OCI-LY3 (cell line): ENCODE measurements at regions not wholly inside any gene's neighbourhood (a gene's known extent, or its start where the extent isn't known, plus 50 kb on each side); places are given as distances from the start of the nearest gene placed in this dataset.

Experiments used
- H2AFZ ChIP-seq: fragments of 200-600, 300-600 bp; shearing (Covaris generic); 2 replicates; pipeline ENCODE4 v1.6.0; 2014; ENCODE audit warnings: antibody characterized with exemption, low read depth, low read length
- H3K27ac ChIP-seq: fragments of 200-600, 300-600 bp; sonication (generic); 2 replicates; pipeline ENCODE4 v1.5.1; 2014; ENCODE audit warnings: mild to moderate bottlenecking, low read length, moderate library complexity, mixed read lengths
- H3K27me3 ChIP-seq: fragments of 200-600, 300-600 bp; sonication (generic); 2 replicates; pipeline ENCODE4 v1.6.1; 2014; ENCODE audit warnings: low read depth, low read length, mixed read lengths
- H3K36me3 ChIP-seq: fragments of 200-600, 300-600 bp; sonication (generic); replicated peaks from 2 replicates; pipeline ENCODE3; 2014; ENCODE audit warnings: low read depth, low read length, mixed read lengths
- H3K4me1 ChIP-seq: fragments of 300-600, 200-600 bp; sonication (generic); 2 replicates; pipeline ENCODE4 v1.6.1; 2014; ENCODE audit warnings: low read length, mixed read lengths
- H3K4me2 ChIP-seq: fragments of 200-600, 300-600 bp; sonication (generic); 2 replicates; pipeline ENCODE4 v1.6.1; 2014; ENCODE audit warnings: low read length, mixed read lengths
- H3K4me3 ChIP-seq: fragments of 300-600, 200-600 bp; sonication (generic); 2 replicates; pipeline ENCODE4 v1.5.1; 2014; ENCODE audit warnings: antibody characterized with exemption, mild to moderate bottlenecking, low read length, moderate library complexity
- H3K79me2 ChIP-seq: fragments of 300-600, 200-600 bp; shearing (Covaris generic); 2 replicates; pipeline ENCODE4 v1.6.1; 2014; ENCODE audit warnings: mild to moderate bottlenecking, low read length, mixed read lengths
- H3K9ac ChIP-seq: fragments of 300-600, 200-600 bp; shearing (Covaris generic); 2 replicates; pipeline ENCODE4 v1.6.0; 2014; ENCODE audit warnings: mild to moderate bottlenecking, low read length, moderate library complexity
- H3K9me3 ChIP-seq: fragments of 200-600, 300-600 bp; shearing (Covaris generic); 2 replicates; pipeline ENCODE4 v1.6.1; 2014; ENCODE audit warnings: low read length, mixed read lengths; ENCODE audit not compliant: insufficient read depth
- H4K20me1 ChIP-seq: fragments of 200-600, 300-600 bp; sonication (generic); 2 replicates; pipeline ENCODE4 v1.6.1; 2016; ENCODE audit warnings: low read length, mixed read lengths; ENCODE audit not compliant: insufficient read depth
- EZH2phosphoT487 ChIP-seq: fragments of 200-600 bp; shearing (Covaris generic); IDR thresholded peaks from 2 replicates; pipeline ENCODE4 v1.6.1; 2018; ENCODE audit warnings: antibody characterized with exemption, mixed run types, low read depth
- TF ChIP-seq, protein P1 (sequence below): fragments of 200-600, 300-600 bp; sonication (generic); IDR thresholded peaks from 2 replicates; pipeline ENCODE4 v1.5.1; 2014; ENCODE audit warnings: antibody characterized with exemption, low read length, low read depth

DNA sequence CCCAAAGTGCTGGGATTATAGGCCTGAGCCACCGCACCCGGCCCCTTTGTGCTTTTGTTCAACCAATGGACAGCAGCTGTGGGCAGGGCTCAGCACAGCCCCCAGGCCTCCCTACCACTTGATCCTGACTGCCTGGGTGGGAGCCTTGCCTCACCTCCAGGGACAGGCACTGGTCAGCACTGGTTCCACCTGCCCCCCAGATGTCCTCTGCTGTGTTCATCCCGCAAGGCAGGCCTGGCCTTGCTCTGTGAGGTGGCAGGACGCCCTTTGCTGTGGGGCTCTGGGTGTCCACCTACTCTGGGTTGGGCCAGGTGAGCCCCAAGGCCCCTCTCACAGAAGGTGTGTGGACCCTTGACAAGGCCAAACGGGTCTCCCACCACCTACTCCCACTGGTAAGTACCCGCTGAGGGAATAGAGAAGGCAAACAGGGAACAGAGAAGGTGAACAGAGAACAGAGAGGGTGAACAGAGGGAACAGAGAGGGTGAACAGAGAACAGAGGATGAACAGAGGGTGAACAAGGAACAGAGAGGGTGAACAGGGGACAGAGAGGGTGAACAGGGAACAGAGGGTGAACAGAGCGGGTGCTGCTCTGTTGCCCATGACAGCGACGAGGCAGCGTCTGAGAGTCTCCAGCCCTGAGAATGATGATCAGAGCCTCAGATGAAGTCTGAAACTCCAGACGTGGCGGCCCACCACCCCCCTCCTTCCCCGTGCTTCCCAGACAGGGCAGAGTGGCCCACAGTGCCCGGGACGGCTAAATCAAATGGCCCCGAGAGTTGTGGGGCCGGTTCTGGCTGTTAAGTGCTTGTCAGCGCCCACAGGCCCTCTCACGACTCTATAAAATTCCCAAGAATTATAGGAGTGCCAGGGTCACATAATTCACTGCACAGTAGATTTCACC lies 55.0 kb upstream of the NKX1-1 start:
- no peaks in the 10 kb centered on the region for H3K4me1 ChIP-seq

GRCh38 chr4:1459722-1460511 lies 53.7 kb upstream of the NKX1-1 start:
- Histone ChIP-seq H3K4me3 (no peak overlapping the region), H3K9ac (no peak overlapping the region), H3K27ac (no peak overlapping the region), H4K20me1 (no peaks in the 10 kb centered on the region), H3K4me1 (no peaks in the 10 kb centered on the region), H3K9me3 (no peaks in the 10 kb centered on the region; the same call in 1 of the 2 replicates), H3K79me2 (no peaks in the 10 kb centered on the region), H2AFZ (no peak overlapping the region), H3K36me3 (no peaks in the 10 kb centered on the region), H3K27me3 (no peaks in the 10 kb centered on the region), H3K4me2 (no peak overlapping the region)
- TF ChIP-seq, protein P1, sequence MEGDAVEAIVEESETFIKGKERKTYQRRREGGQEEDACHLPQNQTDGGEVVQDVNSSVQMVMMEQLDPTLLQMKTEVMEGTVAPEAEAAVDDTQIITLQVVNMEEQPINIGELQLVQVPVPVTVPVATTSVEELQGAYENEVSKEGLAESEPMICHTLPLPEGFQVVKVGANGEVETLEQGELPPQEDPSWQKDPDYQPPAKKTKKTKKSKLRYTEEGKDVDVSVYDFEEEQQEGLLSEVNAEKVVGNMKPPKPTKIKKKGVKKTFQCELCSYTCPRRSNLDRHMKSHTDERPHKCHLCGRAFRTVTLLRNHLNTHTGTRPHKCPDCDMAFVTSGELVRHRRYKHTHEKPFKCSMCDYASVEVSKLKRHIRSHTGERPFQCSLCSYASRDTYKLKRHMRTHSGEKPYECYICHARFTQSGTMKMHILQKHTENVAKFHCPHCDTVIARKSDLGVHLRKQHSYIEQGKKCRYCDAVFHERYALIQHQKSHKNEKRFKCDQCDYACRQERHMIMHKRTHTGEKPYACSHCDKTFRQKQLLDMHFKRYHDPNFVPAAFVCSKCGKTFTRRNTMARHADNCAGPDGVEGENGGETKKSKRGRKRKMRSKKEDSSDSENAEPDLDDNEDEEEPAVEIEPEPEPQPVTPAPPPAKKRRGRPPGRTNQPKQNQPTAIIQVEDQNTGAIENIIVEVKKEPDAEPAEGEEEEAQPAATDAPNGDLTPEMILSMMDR = no peak
- TF ChIP-seq EZH2phosphoT487 = no peak

More for the DNA sequence above, 55.0 kb upstream of the NKX1-1 start:
- Histone ChIP-seq H2AFZ (no peak overlapping the region), H3K79me2 (no peaks in the 10 kb centered on the region), H3K4me2 (no peak overlapping the region), H3K4me3 (no peak overlapping the region), H3K9ac (no peak overlapping the region), H3K27ac (no peak overlapping the region), H3K36me3 (no peaks in the 10 kb centered on the region), H4K20me1 (no peaks in the 10 kb centered on the region), H3K9me3 (no peaks in the 10 kb centered on the region), H3K27me3 (no peaks in the 10 kb centered on the region)
- TF ChIP-seq EZH2phosphoT487 = no peak
- TF ChIP-seq, protein P1 = no peak

GRCh38 chr4:1459081-1459721 lies 53.0 kb upstream of the NKX1-1 start:
- Histone ChIP-seq H3K36me3 (no peaks in the 10 kb centered on the region), H3K9ac (no peak overlapping the region), H4K20me1 (no peaks in the 10 kb centered on the region), H3K9me3 (no peaks in the 10 kb centered on the region; the same call in 1 of the 2 replicates), H3K4me3 (no peak overlapping the region), H3K4me2 (no peak overlapping the region), H2AFZ (no peak overlapping the region), H3K27me3 (no peaks in the 10 kb centered on the region), H3K4me1 (no peaks in the 10 kb centered on the region), H3K27ac (no peak overlapping the region), H3K79me2 (no peaks in the 10 kb centered on the region)
- TF ChIP-seq EZH2phosphoT487 = no peak
- TF ChIP-seq, protein P1 = no peak
